ENCODE measurements at regions not wholly inside any gene's neighbourhood (a gene's known extent, or its start where the extent isn't known, plus 50 kb on each side); places are given as distances from the start of the nearest gene placed in this dataset.
"Not testable (repeated sequence)": the region's sequence is repeated elsewhere in the genome, so short reads cannot be mapped to it uniquely, and the experiment has no call there.

GRCh38 chr12:59517522-59517921, 78.3 kb upstream of the SLC16A7 start:
- DNase-seq = no peak

GRCh38 chr12:59500915-59501314, 94.9 kb upstream of the SLC16A7 start:
- DNase-seq = no peak

- DNase-seq = no peak
Measured at GRCh38 chr12:59500335-59500734, 95.5 kb upstream of the SLC16A7 start.

- DNase-seq = no peak
Measured at GRCh38 chr12:59499774-59500173, 96.1 kb upstream of the SLC16A7 start.

GRCh38 chr12:59494617-59495016, 101.2 kb upstream of the SLC16A7 start:
- DNase-seq = no peak

- DNase-seq = no peak
Measured at GRCh38 chr12:59491877-59492276, 104.0 kb upstream of the SLC16A7 start.

GRCh38 chr12:59486827-59487226, 109.0 kb upstream of the SLC16A7 start:
- no peak for DNase-seq

- no peak for DNase-seq
Measured at GRCh38 chr12:59484575-59484974, 111.3 kb upstream of the SLC16A7 start.

- DNase-seq = not testable (repeated sequence)
Measured at GRCh38 chr12:59474236-59474635, 121.6 kb upstream of the SLC16A7 start.

GRCh38 chr12:59472273-59472672, 123.6 kb upstream of the SLC16A7 start:
- no peak for DNase-seq

GRCh38 chr12:59459966-59460660, 135.7 kb upstream of the SLC16A7 start:
- DNase-seq = no peak

GRCh38 chr12:59453475-59453874, 142.4 kb upstream of the SLC16A7 start:
- DNase-seq = no peak

- no peak for DNase-seq
Measured at GRCh38 chr12:59452746-59453145, 143.1 kb upstream of the SLC16A7 start.

GRCh38 chr12:59452259-59452658, 143.6 kb upstream of the SLC16A7 start:
- no peak for DNase-seq

GRCh38 chr12:59446116-59446515, 149.7 kb upstream of the SLC16A7 start:
- no peak for DNase-seq

- peak; percentile 1 for DNase-seq
Measured at GRCh38 chr12:59444932-59445331, 150.9 kb upstream of the SLC16A7 start.

GRCh38 chr12:59432057-59432456, 163.8 kb upstream of the SLC16A7 start:
- DNase-seq = no peak

GRCh38 chr12:59431266-59431665, 164.6 kb upstream of the SLC16A7 start:
- DNase-seq = no peak

GRCh38 chr12:59429766-59430165, 166.1 kb upstream of the SLC16A7 start:
- DNase-seq = no peak

- DNase-seq = no peak
Measured at GRCh38 chr12:59425798-59426197, 170.0 kb upstream of the SLC16A7 start.

GRCh38 chr12:59424666-59425065, 171.2 kb upstream of the SLC16A7 start:
- not testable (repeated sequence) for DNase-seq

GRCh38 chr12:59414051-59414450, 181.8 kb upstream of the SLC16A7 start:
- DNase-seq = no peak

GRCh38 chr12:59408431-59408830, 187.4 kb upstream of the SLC16A7 start:
- no peak for DNase-seq

- DNase-seq = no peak
Measured at GRCh38 chr12:59407799-59408198, 188.0 kb upstream of the SLC16A7 start.

GRCh38 chr12:59405992-59406391, 189.8 kb upstream of the SLC16A7 start:
- no peak for DNase-seq

All from activated CD4-positive, alpha-beta T cell treated with anti-CD3 and anti-CD28 coated beads, Interleukin-2, amount 50 U/mL, for 4 hours (primary cell).